ENCODE measurements at regions not wholly inside any gene's neighbourhood (a gene's known extent, or its start where the extent isn't known, plus 50 kb on each side); places are given as distances from the start of the nearest gene placed in this dataset.

DNA sequence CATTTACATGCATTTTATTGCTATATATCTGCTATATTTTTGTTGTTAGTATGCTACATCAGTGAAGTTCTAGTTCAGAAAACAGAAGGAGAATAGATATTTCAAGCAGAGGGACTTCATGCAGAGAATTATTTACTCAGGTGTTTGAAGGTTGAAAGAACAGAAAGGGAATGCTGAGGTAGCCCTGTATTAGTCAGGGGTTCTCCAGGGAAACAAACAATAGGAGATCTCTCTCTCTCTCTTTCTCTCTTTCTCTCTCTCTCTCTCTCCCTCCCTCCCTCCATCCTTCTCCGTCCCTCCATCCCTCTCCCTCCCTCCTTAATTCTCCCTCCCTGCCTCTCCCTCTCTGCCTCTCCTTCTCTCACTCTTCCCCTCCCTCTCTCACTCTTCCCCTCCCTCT, 114.3 kb upstream of the TDRD3 start:
- no peak for DNase-seq (ENCODE audit: low read depth, low spot score)

DNA sequence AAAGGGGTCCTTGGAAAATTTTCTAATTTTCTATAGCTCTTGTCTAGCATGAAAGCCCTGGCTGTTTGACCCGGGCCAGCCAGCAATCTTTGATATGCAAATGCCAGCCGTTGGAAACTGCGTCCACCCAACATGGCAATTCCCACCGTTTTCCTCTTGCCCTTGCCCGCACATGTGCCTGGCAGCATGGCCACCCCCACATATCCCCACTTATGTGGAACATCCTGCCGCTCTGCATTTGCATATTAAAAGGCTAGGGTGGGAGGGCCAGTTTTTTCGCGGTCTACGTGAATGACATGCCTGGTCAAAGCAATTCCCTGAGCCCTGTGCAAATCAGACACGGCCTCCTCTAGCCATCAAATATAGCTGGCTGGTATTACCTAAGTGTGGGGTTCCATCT, 110.3 kb upstream of the TDRD3 start:
- no peak for DNase-seq (ENCODE audit: low read depth, low spot score)

- DNase-seq (ENCODE audit: low read depth, low spot score), result no peak
Measured at GRCh38 chr13:60288569-60288968, 108.5 kb upstream of the TDRD3 start.

GRCh38 chr13:60303166-60303565, 93.9 kb upstream of the TDRD3 start:
- no peak for DNase-seq (ENCODE audit: low read depth, low spot score)

DNA sequence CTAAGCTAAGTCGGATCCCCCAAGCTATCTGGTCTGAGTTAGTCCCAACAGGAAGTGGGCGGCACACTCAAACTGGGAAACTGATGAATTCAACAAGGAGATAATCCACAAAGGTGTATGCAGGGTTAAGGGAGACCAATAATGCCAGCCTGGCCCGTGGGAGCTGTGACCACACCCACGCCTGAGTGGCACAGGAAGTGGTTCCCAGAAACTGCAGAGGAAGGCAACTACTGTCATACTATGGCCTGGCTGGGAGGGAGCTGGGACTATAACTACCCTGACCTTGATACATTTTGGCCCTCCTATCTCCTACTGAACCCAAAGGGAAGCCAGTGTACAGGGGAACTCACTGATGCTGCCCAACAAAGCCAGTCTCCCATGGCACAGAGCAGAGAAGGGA, 85.5 kb upstream of the TDRD3 start:
- no peak for DNase-seq (ENCODE audit: low read depth, low spot score)

GRCh38 chr13:60312851-60313505, 84.0 kb upstream of the TDRD3 start:
- DNase-seq (ENCODE audit: low read depth, low spot score), result no peak

DNA sequence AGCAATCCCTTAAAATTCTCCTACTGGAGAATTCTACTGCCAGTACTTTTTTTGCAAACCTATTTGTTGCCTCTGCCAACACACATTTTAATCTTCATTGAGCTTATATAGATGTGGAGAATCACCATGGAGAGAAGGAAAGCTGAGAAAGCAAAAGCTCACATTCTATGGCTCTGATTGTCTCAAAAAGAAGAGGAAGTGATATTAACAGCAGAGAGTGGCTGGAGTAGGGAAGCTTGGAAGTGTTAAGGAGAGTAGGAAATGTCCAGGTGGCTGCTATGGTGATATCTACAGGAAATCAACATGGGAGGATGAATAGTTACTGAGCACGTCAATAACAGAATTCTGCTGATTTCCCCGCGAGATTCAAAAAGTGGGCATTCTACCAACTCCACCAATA, 78.8 kb upstream of the TDRD3 start:
- no peak for DNase-seq (ENCODE audit: low read depth, low spot score)

GRCh38 chr13:60324131-60324530, 72.9 kb upstream of the TDRD3 start:
- no peak for DNase-seq (ENCODE audit: low read depth, low spot score)

- DNase-seq (ENCODE audit: low read depth, low spot score), result no peak
Measured at GRCh38 chr13:60326273-60326672, 70.7 kb upstream of the TDRD3 start.

GRCh38 chr13:60327511-60327910, 69.5 kb upstream of the TDRD3 start:
- DNase-seq (ENCODE audit: low read depth, low spot score), result no peak

DNA sequence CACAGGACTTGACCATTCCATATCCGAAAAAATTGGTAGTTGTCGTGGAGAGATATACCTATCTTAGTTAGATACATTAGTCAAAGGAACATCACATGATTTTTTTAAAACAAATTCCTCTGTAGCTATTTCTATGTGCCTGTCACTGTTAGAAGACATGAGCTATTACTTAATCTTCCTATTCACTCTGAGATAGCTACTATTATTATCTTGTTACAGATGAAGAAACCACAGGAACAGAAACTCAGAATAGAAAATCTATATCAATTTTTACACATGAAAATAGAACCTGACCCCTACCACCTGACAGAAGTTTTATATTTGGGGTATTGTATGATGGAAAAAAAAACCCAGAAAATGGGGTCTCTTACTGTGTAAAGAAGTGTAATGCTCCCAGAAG, 68.9 kb upstream of the TDRD3 start:
- DNase-seq (ENCODE audit: low read depth, low spot score), result no peak

- no peak for DNase-seq (ENCODE audit: low read depth, low spot score)
Measured at GRCh38 chr13:60329221-60329923, 67.6 kb upstream of the TDRD3 start.

DNA sequence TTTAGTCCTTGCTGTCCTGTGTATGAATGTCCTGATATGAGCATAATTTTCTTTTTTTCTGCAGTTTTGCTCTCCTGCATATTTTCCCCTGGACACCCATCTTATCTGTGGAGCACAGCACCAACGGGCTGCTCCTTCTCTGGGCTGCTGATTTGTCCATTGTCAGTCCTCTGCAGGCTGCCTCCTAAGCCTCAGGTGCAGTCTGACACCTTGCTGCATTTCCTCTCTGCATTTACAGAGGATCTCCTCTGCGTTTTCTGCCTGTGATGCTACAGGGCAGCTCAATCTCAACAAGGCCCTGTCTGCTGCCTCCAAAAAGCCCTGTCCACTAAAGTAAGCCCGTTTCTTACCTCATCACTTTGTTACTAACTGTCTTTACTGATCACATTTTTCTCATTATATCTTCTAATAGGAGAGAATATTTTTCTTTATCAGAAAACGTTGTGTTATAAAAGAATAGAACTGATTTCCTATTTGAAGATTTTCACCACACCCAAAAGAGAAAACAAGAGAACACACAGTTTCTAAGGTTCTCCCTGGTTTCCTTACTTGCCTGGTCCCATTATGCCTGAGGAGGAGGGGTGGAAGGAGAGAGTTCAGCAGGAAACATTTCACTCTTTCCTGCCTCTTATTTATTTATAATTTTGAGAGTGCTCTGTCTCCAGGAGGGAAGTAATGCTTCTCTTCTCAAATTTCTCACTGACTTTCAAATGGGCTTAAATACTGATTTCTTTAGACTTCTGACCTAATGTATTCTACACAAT, 65.6 kb upstream of the TDRD3 start:
- DNase-seq (ENCODE audit: low read depth, low spot score), result no peak

- DNase-seq (ENCODE audit: low read depth, low spot score), result no peak
Measured at GRCh38 chr13:60332682-60333081, 64.3 kb upstream of the TDRD3 start.

DNA sequence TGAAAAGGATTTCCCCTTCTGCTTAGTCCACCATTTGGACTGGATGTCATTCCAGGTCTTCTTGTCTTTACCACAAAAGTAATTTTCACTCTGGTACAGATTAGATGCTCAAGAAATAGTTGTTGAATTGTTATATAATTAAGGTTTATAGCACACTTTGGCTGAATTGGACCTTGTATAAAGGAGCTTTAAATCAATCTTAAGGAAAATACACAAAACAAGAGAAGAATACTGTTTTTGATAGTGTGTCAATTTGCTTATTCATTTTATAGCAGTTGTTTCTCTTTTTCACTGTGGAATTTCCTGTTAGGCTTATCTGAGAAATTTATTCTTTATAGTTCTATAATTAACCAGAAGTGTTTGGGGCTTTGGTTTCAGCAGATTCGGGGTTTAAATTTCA, 62.7 kb upstream of the TDRD3 start:
- DNase-seq (ENCODE audit: low read depth, low spot score), result no peak

GRCh38 chr13:60335531-60335930, 61.5 kb upstream of the TDRD3 start:
- DNase-seq (ENCODE audit: low read depth, low spot score), result no peak

DNA sequence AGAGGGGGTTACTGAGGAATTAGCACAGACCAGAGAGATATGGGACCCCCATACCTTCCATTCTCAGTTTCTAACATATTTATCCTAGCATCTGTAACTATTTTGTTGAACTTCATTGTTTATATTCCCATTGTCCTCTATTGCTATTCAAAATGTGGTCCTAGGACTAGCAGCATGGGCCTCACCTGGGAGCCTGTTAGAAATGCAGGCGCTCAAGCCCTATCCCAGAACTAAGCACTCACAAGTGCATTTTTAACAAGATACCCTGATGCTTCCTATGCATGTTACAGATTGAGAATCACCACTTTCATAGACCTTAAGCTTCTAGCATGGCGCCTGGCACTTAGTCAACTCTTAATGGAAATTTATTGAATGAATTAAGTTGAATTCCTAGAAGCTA, 58.3 kb upstream of the TDRD3 start:
- no peak for DNase-seq (ENCODE audit: low read depth, low spot score)

DNA sequence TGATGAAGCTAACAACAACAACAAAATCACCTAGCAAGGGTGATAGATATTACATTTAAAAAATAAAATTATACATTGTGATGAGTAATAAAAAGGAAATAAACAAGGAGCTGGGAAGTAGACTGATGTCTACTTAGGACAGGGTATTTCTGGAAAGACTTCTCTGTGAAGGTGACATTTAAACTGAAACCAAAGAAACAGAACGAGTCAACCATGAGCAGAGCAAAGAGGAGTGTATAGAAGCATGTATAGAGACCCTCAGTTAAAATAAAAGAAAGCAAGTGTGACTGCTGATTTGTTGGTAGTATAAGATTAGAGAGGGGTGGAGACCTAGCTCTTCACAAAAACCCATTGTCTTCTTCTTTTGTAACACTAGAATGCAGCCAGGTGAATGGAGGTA, 53.0 kb upstream of the TDRD3 start:
- DNase-seq (ENCODE audit: low read depth, low spot score), result no peak

GRCh38 chr13:60347174-60347573, 49.8 kb upstream of the TDRD3 start:
- DNase-seq (ENCODE audit: low read depth, low spot score), result no peak

Measured in iPS DF 19.7 (cell line).